HEK293 (cell line): ENCODE measurements at regions not wholly inside any gene's neighbourhood (a gene's known extent, or its start where the extent isn't known, plus 50 kb on each side); places are given as distances from the start of the nearest gene placed in this dataset.

Experiments used
- CTCF ChIA-PET: fragments of 350-600 bp; formaldehyde crosslinking; extraction: SDS; loops from one replicate; lab custom pipeline; 2021; ENCODE audit warnings: antibody characterized with exemption; lab: Yijun Ruan, JAX
- POLR2A ChIA-PET: fragments of 300-600 bp; formaldehyde crosslinking; extraction: SDS; loops from one replicate; lab custom pipeline; 2020; ENCODE audit warnings: antibody characterized with exemption, inconsistent platforms; lab: Yijun Ruan, JAX
- H3K27ac ChIP-seq: fragments of 200-500 bp; sonication (Bioruptor generic); 2 replicates; pipeline ENCODE4 v1.5.1; 2014; ENCODE audit warnings: low read depth, low read length, control low read depth, inconsistent platforms; ENCODE audit errors: extremely low read depth
- H3K36me3 ChIP-seq, 2 experiments: fragments of 200-500 bp in 1 of 2; sonication (Bioruptor generic) in 1 of 2; 1 replicate in 1 of 2; 2 replicates in 1 of 2; pipeline ENCODE4 v1.5.1; 2014 to 2017; ENCODE audit warnings: inconsistent platforms in 2 of 2, low read length in 2 of 2; ENCODE audit not compliant: control insufficient read depth in 2 of 2, insufficient read depth in 1 of 2
- H3K4me1 ChIP-seq: fragments of 200-500 bp; sonication (Bioruptor generic); 2 replicates; pipeline ENCODE4 v1.5.1; 2014; ENCODE audit warnings: mild to moderate bottlenecking, low read length, inconsistent platforms; ENCODE audit not compliant: control insufficient read depth, insufficient read depth
- H3K4me3 ChIP-seq: 2 replicates; pipeline ENCODE4 v1.5.1; 2011; ENCODE audit warnings: low read depth, mild to moderate bottlenecking, control low read depth, low read length, moderate library complexity
- H3K9me3 ChIP-seq: fragments of 200-500 bp; sonication (Bioruptor generic); 2 replicates; pipeline ENCODE4 v1.5.1; 2014; ENCODE audit warnings: low read depth, low read length, inconsistent platforms; ENCODE audit not compliant: control insufficient read depth, insufficient read depth
- EGR2 ChIP-seq: fragments of 450-650 bp; formaldehyde crosslinking; IDR thresholded peaks from 2 replicates; pipeline ENCODE4 v1.5.1; 2016; ENCODE audit warnings: low read depth, missing biosample characterization, missing genetic modification characterization
- HOXC10 ChIP-seq: sonication (generic); formaldehyde crosslinking; IDR thresholded peaks from 2 replicates; pipeline ENCODE4 v1.8.1; 2023; ENCODE audit warnings: mild to moderate bottlenecking, missing genetic modification reagents
- KLF7 ChIP-seq: fragments of 450-650 bp; formaldehyde crosslinking; IDR thresholded peaks from 2 replicates; pipeline ENCODE4 v1.5.1; 2016; ENCODE audit warnings: missing biosample characterization, missing genetic modification characterization, borderline replicate concordance
- MZF1 ChIP-seq: fragments of 450-650 bp; formaldehyde crosslinking; IDR thresholded peaks from 2 replicates; pipeline ENCODE4 v1.5.1; 2017; ENCODE audit warnings: missing biosample characterization, missing genetic modification characterization, borderline replicate concordance
- SALL2 ChIP-seq: fragments of 450-650 bp; formaldehyde crosslinking; IDR thresholded peaks from 2 replicates; pipeline ENCODE4 v1.5.0; 2017; ENCODE audit warnings: missing biosample characterization, mild to moderate bottlenecking, missing genetic modification characterization, borderline replicate concordance
- SCRT1 ChIP-seq: fragments of 450-650 bp; formaldehyde crosslinking; IDR thresholded peaks from 2 replicates; pipeline ENCODE4 v1.5.1; 2016; ENCODE audit warnings: missing biosample characterization, missing genetic modification characterization, borderline replicate concordance
- SCRT2 ChIP-seq: fragments of 450-650 bp; formaldehyde crosslinking; IDR thresholded peaks from 2 replicates; pipeline ENCODE4 v1.5.1; 2016; ENCODE audit warnings: missing biosample characterization, missing genetic modification characterization
- ZFP37 ChIP-seq: fragments of 450-650 bp; formaldehyde crosslinking; IDR thresholded peaks from 2 replicates; pipeline ENCODE4 v1.5.1; 2016; ENCODE audit warnings: missing biosample characterization, missing genetic modification characterization
- ZFP41 ChIP-seq: fragments of 450-650 bp; formaldehyde crosslinking; IDR thresholded peaks from 2 replicates; pipeline ENCODE4 v1.5.1; 2016; ENCODE audit warnings: missing biosample characterization, missing genetic modification characterization, borderline replicate concordance
- ZFP69B ChIP-seq: fragments of 450-650 bp; formaldehyde crosslinking; IDR thresholded peaks from 2 replicates; pipeline ENCODE4 v1.5.1; 2016; ENCODE audit warnings: missing biosample characterization, missing genetic modification characterization
- ZNF112 ChIP-seq: fragments of 450-650 bp; formaldehyde crosslinking; IDR thresholded peaks from 2 replicates; pipeline ENCODE4 v1.5.0; 2017; ENCODE audit warnings: missing biosample characterization, missing genetic modification characterization
- ZNF146 ChIP-seq: fragments of 450-650 bp; formaldehyde crosslinking; IDR thresholded peaks from 2 replicates; pipeline ENCODE4 v1.5.1; 2016; ENCODE audit warnings: missing biosample characterization, missing genetic modification characterization
- ZNF157 ChIP-seq: fragments of 450-650 bp; formaldehyde crosslinking; IDR thresholded peaks from 2 replicates; pipeline ENCODE4 v1.5.1; 2016; ENCODE audit warnings: missing biosample characterization, missing genetic modification characterization
- ZNF211 ChIP-seq: fragments of 450-650 bp; formaldehyde crosslinking; IDR thresholded peaks from 2 replicates; pipeline ENCODE4 v1.5.1; 2016; ENCODE audit warnings: low read depth, missing biosample characterization, missing genetic modification characterization
- ZNF223 ChIP-seq: fragments of 450-650 bp; formaldehyde crosslinking; IDR thresholded peaks from 2 replicates; pipeline ENCODE4 v1.5.1; 2016; ENCODE audit warnings: missing biosample characterization, missing genetic modification characterization
- ZNF324 ChIP-seq: fragments of 450-650 bp; formaldehyde crosslinking; IDR thresholded peaks from 2 replicates; pipeline ENCODE4 v1.5.1; 2016; ENCODE audit warnings: missing biosample characterization, missing genetic modification characterization
- ZNF514 ChIP-seq: fragments of 450-650 bp; formaldehyde crosslinking; IDR thresholded peaks from 2 replicates; pipeline ENCODE4 v1.5.1; 2016; ENCODE audit warnings: missing biosample characterization, missing genetic modification characterization
- ZNF544 ChIP-seq: fragments of 450-650 bp; formaldehyde crosslinking; IDR thresholded peaks from 2 replicates; pipeline ENCODE4 v1.5.0; 2017; ENCODE audit warnings: missing biosample characterization, missing genetic modification characterization
- ZNF571 ChIP-seq: fragments of 450-650 bp; formaldehyde crosslinking; IDR thresholded peaks from 2 replicates; pipeline ENCODE4 v1.5.0; 2017; ENCODE audit warnings: missing biosample characterization, missing genetic modification characterization
- ZNF629 ChIP-seq: fragments of 450-650 bp; formaldehyde crosslinking; IDR thresholded peaks from 2 replicates; pipeline ENCODE4 v1.5.1; 2017; ENCODE audit warnings: missing biosample characterization, missing genetic modification characterization
- ZNF670 ChIP-seq: fragments of 450-650 bp; formaldehyde crosslinking; IDR thresholded peaks from 2 replicates; pipeline ENCODE4 v1.5.1; 2016; ENCODE audit warnings: missing biosample characterization, missing genetic modification characterization, low read depth
- ZNF843 ChIP-seq: fragments of 450-650 bp; formaldehyde crosslinking; IDR thresholded peaks from 2 replicates; pipeline ENCODE4 v1.5.1; 2016; ENCODE audit warnings: missing biosample characterization, missing genetic modification characterization
- TF ChIP-seq, protein P1 (sequence below): IDR thresholded peaks from 2 replicates; pipeline ENCODE4 v1.6.1; 2011; ENCODE audit warnings: mild to moderate bottlenecking, low read depth, low read length, borderline replicate concordance
- TF ChIP-seq, protein P2 (sequence below): fragments of 450-650 bp; formaldehyde crosslinking; IDR thresholded peaks from 2 replicates; pipeline ENCODE4 v1.5.1; 2016; ENCODE audit warnings: missing biosample characterization, missing genetic modification characterization
- TF ChIP-seq, protein P3 (sequence below): fragments of 450-650 bp; formaldehyde crosslinking; IDR thresholded peaks from 2 replicates; pipeline ENCODE4 v1.5.1; 2016; ENCODE audit warnings: missing biosample characterization, missing genetic modification characterization
- TF ChIP-seq, protein P4 (sequence below): fragments of 450-650 bp; formaldehyde crosslinking; IDR thresholded peaks from 2 replicates; pipeline ENCODE4 v1.5.1; 2017; ENCODE audit warnings: missing biosample characterization, missing genetic modification characterization
- TF ChIP-seq, protein P5 (sequence below): fragments of 450-650 bp; formaldehyde crosslinking; conservative IDR thresholded peaks from 2 replicates; pipeline ENCODE4 v1.5.1; 2016; ENCODE audit warnings: low read depth, missing biosample characterization, missing genetic modification characterization

DNA sequence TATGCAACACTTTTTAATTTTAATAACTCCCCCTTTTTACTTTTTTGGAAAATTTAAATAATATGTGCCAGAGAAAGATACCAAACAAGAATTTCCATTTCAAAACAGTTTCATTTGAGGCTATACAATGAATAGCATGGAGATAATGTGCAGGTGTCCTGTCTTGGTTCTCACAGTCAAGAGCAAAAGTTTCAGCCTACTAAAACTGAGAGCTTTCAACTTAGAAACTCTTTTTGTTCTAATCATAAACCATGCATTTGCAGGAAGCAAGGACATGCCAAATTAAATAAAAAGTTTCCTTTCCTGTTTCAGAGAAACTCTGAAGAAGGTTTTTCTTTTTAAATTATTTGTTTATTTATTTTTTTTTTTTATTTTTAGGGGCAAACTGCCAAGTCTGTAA lies 1165.6 kb upstream of the SEMA6A start:
- Histone ChIP-seq H3K4me1 (no peaks in the 10 kb centered on the region), H3K27ac (no peak overlapping the region), H3K36me3 (no peaks in the 10 kb centered on the region), H3K4me3 (no peak overlapping the region), H3K9me3 (no peaks in the 10 kb centered on the region)
- POLR2A ChIA-PET, result no interaction called here
- CTCF ChIA-PET, result interaction anchor here (1.0 kb wide), 1 partner anchor 139 kb away, joined by 6 read pairs; no protein-coding TSS in a partner anchor
- TF ChIP-seq ZNF157 (tag by site-specific recombination), result no peak
- TF ChIP-seq SCRT2 (tag by site-specific recombination), result no peak
- TF ChIP-seq, protein P1, sequence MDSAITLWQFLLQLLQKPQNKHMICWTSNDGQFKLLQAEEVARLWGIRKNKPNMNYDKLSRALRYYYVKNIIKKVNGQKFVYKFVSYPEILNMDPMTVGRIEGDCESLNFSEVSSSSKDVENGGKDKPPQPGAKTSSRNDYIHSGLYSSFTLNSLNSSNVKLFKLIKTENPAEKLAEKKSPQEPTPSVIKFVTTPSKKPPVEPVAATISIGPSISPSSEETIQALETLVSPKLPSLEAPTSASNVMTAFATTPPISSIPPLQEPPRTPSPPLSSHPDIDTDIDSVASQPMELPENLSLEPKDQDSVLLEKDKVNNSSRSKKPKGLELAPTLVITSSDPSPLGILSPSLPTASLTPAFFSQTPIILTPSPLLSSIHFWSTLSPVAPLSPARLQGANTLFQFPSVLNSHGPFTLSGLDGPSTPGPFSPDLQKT, result no peak
- no peak for TF ChIP-seq ZNF843 (tag by site-specific recombination)
- no peak for TF ChIP-seq MZF1 (tag by site-specific recombination)
- TF ChIP-seq ZNF571 (tag by site-specific recombination), result no peak
- TF ChIP-seq ZNF324 (tag by site-specific recombination), result no peak
- TF ChIP-seq, protein P2, sequence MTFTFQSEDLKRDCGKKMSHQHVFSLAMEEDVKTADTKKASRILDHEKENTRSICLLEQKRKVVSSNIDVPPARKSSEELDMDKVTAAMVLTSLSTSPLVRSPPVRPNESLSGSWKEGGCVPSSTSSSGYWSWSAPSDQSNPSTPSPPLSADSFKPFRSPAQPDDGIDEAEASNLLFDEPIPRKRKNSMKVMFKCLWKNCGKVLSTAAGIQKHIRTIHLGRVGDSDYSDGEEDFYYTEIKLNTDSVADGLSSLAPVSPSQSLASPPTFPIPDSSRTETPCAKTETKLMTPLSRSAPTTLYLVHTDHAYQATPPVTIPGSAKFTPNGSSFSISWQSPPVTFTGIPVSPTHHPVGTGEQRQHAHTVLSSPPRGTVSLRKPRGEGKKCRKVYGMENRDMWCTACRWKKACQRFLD (tag by site-specific recombination), result no peak
- no peak for TF ChIP-seq ZNF544 (tag by site-specific recombination)
- TF ChIP-seq ZNF629 (tag by site-specific recombination), result no peak
- TF ChIP-seq, protein P3, sequence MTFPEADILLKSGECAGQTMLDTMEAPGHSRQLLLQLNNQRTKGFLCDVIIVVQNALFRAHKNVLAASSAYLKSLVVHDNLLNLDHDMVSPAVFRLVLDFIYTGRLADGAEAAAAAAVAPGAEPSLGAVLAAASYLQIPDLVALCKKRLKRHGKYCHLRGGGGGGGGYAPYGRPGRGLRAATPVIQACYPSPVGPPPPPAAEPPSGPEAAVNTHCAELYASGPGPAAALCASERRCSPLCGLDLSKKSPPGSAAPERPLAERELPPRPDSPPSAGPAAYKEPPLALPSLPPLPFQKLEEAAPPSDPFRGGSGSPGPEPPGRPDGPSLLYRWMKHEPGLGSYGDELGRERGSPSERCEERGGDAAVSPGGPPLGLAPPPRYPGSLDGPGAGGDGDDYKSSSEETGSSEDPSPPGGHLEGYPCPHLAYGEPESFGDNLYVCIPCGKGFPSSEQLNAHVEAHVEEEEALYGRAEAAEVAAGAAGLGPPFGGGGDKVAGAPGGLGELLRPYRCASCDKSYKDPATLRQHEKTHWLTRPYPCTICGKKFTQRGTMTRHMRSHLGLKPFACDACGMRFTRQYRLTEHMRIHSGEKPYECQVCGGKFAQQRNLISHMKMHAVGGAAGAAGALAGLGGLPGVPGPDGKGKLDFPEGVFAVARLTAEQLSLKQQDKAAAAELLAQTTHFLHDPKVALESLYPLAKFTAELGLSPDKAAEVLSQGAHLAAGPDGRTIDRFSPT (tag by site-specific recombination), result no peak
- no peak for TF ChIP-seq KLF7
- TF ChIP-seq ZFP41 (tag by site-specific recombination), result no peak
- TF ChIP-seq SALL2 (tag by site-specific recombination), result no peak
- TF ChIP-seq ZFP37 (tag by site-specific recombination), result no peak
- no peak for TF ChIP-seq ZNF514
- no peak for TF ChIP-seq ZNF211 (tag by site-specific recombination)
- no peak for TF ChIP-seq HOXC10
- no peak for TF ChIP-seq ZNF146 (tag by site-specific recombination)
- TF ChIP-seq EGR2 (tag by site-specific recombination), result no peak

DNA sequence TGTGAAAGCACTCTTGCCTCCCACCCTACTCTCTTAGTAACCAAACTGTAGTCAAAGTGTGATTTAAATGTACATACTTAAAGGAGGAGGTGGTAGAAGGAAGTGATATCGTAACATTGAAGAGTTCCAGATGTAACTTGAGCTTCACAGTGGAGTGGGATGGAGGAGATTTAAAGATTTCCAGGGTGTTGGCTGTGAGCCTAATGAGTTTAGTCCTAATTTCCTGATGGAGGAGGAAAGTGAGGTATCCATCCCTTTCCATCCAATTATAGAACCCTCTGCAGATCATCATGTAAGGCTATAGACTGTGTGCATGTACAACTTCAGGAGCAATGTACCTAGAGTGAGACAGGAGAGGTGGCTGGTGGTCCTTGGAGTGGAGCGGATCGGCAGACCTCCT lies 1163.9 kb upstream of the SEMA6A start:
- H3K9me3 ChIP-seq, result no peaks in the 10 kb centered on the region
- POLR2A ChIA-PET, result no interaction called here
- CTCF ChIA-PET, result no interaction called here
- TF ChIP-seq, protein P4, sequence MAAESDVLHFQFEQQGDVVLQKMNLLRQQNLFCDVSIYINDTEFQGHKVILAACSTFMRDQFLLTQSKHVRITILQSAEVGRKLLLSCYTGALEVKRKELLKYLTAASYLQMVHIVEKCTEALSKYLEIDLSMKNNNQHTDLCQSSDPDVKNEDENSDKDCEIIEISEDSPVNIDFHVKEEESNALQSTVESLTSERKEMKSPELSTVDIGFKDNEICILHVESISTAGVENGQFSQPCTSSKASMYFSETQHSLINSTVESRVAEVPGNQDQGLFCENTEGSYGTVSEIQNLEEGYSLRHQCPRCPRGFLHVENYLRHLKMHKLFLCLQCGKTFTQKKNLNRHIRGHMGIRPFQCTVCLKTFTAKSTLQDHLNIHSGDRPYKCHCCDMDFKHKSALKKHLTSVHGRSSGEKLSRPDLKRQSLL (tag by site-specific recombination), result no peak
- no peak for TF ChIP-seq ZFP69B (tag by site-specific recombination)
- TF ChIP-seq ZNF223 (tag by site-specific recombination), result no peak
- no peak for TF ChIP-seq ZNF670 (tag by site-specific recombination)
- TF ChIP-seq MZF1 (tag by site-specific recombination), result no peak
- no peak for TF ChIP-seq ZNF211 (tag by site-specific recombination)
- TF ChIP-seq SCRT1, result no peak
- TF ChIP-seq, protein P5, sequence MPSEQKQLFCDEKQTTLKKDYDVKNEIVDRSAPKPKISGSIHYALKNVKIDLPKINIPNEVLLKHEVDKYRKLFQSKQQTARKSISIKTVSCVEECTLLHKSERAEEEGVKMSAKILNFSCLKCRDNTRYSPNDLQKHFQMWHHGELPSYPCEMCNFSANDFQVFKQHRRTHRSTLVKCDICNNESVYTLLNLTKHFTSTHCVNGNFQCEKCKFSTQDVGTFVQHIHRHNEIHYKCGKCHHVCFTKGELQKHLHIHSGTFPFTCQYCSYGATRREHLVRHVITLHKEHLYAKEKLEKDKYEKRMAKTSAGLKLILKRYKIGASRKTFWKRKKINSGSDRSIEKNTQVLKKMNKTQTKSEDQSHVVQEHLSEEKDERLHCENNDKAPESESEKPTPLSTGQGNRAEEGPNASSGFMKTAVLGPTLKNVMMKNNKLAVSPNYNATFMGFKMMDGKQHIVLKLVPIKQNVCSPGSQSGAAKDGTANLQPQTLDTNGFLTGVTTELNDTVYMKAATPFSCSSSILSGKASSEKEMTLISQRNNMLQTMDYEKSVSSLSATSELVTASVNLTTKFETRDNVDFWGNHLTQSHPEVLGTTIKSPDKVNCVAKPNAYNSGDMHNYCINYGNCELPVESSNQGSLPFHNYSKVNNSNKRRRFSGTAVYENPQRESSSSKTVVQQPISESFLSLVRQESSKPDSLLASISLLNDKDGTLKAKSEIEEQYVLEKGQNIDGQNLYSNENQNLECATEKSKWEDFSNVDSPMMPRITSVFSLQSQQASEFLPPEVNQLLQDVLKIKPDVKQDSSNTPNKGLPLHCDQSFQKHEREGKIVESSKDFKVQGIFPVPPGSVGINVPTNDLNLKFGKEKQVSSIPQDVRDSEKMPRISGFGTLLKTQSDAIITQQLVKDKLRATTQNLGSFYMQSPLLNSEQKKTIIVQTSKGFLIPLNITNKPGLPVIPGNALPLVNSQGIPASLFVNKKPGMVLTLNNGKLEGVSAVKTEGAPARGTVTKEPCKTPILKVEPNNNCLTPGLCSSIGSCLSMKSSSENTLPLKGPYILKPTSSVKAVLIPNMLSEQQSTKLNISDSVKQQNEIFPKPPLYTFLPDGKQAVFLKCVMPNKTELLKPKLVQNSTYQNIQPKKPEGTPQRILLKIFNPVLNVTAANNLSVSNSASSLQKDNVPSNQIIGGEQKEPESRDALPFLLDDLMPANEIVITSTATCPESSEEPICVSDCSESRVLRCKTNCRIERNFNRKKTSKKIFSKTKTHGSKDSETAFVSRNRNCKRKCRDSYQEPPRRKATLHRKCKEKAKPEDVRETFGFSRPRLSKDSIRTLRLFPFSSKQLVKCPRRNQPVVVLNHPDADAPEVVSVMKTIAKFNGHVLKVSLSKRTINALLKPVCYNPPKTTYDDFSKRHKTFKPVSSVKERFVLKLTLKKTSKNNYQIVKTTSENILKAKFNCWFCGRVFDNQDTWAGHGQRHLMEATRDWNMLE, result no peak
- TF ChIP-seq ZNF112 (tag by site-specific recombination), result no peak

More for the DNA sequence above, 1163.9 kb upstream of the SEMA6A start:
- Histone ChIP-seq H3K4me1 (no peaks in the 10 kb centered on the region), H3K36me3 (no peaks in the 10 kb centered on the region), H3K27ac (no peak overlapping the region), H3K4me3 (no peak overlapping the region)
